NCI-H82 treated with DMSO at 0.1 percent for 48 hours (cell line): ENCODE measurements at regions not wholly inside any gene's neighbourhood (a gene's known extent, or its start where the extent isn't known, plus 50 kb on each side); places are given as distances from the start of the nearest gene placed in this dataset.

Experiments
- DNase-seq: peaks from one replicate; lab custom pipeline; 2025; ENCODE audit not compliant: unreplicated experiment; lab: John Stamatoyannopoulos, UW

DNA sequence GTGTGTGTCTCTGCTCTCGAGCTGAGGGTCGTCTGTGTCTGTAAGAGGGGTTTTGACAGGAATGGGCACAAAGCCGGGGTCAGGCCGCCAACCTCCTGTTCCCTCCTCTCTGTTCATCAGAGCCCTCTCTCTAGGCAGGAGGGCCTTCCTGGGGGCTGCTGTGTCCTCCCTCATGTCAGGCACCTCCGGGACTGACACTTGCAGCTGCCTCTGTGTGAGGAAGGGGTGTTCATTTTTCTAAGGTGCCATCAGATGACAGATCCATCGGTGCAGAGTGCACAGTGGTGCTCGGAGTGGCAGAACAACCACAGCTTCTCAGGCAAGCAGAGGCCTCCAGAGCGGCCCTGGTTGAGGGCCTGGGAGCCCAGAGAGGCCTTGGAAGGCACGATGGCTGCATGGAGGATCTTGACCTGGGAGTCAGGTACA is 265.4 kb upstream of the B3GAT1 start:
- DNase-seq, result no peak

GRCh38 chr11:134676516-134677287 is 264.7 kb upstream of the B3GAT1 start:
- DNase-seq, result no peak

GRCh38 chr11:134675983-134676382 is 263.9 kb upstream of the B3GAT1 start:
- DNase-seq, result no peak

DNA sequence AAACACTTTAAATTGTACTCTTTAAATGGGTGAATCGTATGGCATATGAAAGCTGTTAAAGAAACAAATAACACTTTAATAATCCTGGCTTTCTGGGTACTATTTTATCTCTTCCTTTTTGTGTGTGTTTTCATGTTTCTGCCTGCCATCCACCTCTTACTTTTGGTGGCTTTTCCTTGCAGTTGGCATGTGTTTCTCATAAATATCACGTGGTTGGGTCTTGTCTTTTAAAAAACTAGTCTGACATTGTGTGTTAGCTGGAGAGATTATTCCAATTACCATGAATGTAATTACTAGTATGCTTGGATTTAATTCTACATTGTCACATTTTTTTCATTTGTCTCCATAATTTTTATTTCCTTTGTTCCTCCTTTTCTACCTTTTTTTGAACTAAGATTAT is 262.9 kb upstream of the B3GAT1 start:
- DNase-seq, result no peak

- DNase-seq, result no peak
Measured at GRCh38 chr11:134670961-134671370, 258.9 kb upstream of the B3GAT1 start.

DNA sequence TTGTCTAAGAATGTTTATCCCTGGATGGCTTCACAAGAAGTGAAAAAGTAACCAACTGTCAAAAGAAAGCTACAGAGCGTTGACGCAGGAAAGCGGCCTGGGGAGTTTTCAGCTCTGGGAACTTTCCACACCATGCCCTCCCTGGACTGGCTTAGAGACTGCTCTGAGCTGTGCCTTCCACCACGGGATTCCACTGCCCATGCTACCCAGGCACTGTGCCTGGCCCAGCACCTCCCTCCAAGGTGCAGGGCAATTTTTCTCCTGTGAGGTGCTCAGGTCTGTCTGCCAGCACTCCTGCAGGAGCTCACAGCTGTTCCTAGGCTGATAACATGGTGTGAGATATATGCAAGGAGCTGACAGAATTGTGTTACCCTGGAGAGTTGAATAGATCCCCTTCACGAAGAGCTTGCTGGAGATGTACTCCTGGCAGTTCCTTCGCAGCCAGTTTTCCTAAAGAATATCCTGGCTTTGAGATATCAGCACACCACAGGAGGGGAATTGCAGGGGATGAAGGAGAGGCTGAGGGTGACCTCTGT is 258.3 kb upstream of the B3GAT1 start:
- no peak for DNase-seq

DNA sequence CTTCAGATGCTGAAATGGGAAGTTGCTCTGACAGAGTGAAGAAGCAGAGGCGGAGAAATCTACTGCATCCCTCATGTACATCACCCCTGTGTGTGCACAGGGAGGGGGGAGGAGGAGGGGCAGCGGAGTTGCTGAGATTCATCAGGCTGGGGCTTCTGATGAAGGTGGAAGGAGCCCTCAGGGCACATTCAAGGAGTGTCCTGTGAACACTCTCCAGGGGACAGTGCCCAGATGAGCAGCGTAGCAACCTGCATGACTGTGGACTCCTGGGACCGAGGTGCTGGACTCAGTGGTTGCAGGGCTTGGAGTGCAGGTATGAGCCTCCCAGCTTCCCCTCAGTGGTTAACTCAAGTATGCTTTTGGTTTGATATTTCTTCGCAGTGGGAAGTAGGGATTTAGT is 257.8 kb upstream of the B3GAT1 start:
- DNase-seq, result no peak

- no peak for DNase-seq
Measured at GRCh38 chr11:134668796-134669195, 256.8 kb upstream of the B3GAT1 start.

- DNase-seq, result no peak
Measured at GRCh38 chr11:134668076-134668475, 256.0 kb upstream of the B3GAT1 start.

GRCh38 chr11:134667505-134667904 is 255.5 kb upstream of the B3GAT1 start:
- no peak for DNase-seq

- no peak for DNase-seq
Measured at GRCh38 chr11:134667175-134667500, 255.1 kb upstream of the B3GAT1 start.

- DNase-seq, result no peak
Measured at GRCh38 chr11:134666273-134667174, 254.5 kb upstream of the B3GAT1 start.

GRCh38 chr11:134665571-134666270 is 253.7 kb upstream of the B3GAT1 start:
- DNase-seq, result no peak

GRCh38 chr11:134665188-134665535 is 253.1 kb upstream of the B3GAT1 start:
- no peak for DNase-seq

DNA sequence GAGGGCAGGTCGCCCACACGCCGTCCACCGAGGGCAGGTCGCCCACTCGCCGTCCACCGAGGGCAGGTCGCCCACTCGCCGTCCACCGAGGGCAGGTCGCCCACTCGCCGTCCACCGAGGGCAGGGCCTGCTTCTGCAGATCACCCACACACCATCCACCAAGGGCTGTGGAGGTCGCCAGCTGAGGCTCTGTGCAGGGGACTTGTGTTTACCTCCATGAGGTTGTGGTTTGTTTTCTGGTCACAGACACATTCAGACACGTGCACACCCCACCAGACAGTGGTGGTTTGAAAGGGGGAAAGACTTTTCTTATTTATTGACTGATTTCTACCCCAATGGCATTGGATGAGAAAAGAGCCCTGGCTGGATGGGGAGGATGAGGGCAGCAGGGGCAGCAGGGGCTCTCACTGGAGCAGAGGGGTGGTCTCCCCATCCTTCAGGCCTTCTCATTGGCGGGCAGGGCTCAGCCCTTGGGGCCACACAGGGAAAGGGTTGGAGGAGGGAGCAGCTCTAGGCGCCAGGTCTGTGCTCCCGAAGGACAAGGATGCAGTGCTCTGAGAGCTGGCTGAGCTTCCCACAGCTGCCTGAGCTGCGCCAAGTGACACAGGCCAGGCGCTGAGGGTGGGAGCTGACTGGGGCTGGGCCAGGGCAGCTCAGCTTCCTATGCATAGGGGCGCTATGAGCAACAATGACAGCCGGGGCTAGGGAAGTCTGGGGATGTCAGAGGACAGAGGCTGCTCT is 252.6 kb upstream of the B3GAT1 start:
- no peak for DNase-seq

DNA sequence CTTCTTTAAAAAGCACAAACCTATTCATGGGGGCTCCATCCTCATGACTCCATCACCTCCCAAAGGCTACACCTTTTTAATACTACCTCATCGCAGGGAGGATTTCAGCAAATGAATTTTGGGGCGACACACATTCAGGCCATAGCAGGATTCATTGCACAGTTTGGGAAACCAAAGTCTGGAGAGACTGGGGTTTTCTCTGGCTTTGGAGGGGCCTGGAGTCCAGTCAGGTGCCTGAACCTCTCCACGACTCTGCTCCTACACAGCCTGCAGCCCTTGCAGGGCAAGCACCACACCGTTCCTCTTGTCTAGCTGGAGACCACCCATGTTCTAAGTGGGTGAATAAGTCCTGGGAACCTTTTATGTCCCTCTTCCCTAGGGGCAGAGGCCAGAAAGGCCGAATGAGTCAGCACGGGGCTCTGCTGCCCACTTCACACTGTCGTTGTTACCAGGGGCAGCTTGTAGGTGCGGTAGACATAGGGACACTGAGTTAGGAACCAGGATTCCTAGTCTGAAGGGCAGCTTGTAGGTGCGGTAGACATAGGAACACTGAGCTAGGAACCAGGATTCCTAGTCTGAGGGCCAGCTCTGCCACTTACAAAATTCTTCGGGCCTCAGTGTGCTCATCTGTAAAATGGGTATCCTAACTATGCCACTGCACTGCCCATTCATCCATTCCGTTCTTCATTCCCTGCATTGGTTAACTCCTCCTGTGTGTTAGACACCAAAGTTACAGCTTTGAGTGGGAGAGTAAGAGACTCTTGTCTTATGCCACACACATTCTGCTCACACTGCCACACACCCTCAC is 251.7 kb upstream of the B3GAT1 start:
- DNase-seq, result no peak

GRCh38 chr11:134662629-134663360 is 250.8 kb upstream of the B3GAT1 start:
- DNase-seq, result no peak

DNA sequence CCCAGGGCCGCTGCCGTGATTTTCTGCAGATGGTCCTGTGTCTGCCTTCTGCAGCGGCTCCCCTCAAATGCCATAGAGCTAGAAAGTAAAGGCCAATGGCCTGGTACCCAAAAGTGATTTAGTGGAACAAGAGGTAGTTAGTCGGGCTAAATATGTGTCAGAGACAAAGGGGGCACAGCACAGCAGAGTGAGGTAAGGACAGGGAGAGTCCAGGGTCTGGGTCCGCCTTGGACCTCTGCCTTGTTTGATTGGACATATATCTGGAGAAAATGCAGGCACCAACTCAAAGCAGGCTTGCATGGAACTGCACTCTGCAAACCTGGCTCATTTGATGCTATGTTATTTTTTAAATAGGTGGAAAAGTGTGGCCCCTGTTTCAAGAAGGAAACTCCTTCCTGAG is 249.6 kb upstream of the B3GAT1 start:
- no peak for DNase-seq

DNA sequence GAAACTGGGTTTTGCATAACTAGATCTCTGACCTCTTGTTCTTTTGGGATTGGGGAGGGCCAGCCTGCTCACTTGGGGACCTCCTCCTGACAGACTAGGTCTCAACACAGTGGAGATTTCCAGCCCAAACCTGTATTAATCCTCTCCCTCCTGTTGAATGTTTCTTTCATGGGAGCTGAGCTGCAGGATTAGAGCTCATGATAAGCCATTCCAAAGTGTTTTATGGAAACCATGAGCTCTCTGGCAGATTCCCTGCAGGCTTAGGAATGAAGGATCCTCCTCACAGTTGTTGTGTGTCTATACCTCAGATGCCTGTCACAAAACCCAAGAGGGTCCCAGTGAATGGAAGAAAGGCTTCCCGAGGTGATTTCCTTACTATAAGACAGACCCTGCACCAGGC is 248.4 kb upstream of the B3GAT1 start:
- DNase-seq, result no peak
